K562 (cell line): ENCODE measurements at regions not wholly inside any gene's neighbourhood (a gene's known extent, or its start where the extent isn't known, plus 50 kb on each side); places are given as distances from the start of the nearest gene placed in this dataset.

Source experiments
- ATAC-seq: fragments of 200-7000 bp; cut with Tn5 transposase; 3 replicates; pipeline ENCODE4 v1.9.1; 2020; ENCODE audit warnings: moderate library complexity
- BruUV-seq: library from RNA; stranded (reverse); fragments of 400-500 nt; replicated peaks from 2 replicates; lab custom pipeline; 2021; lab: Mats Ljungman, UMichigan
- CTCF ChIA-PET: fragments of 300-600 bp; formaldehyde crosslinking; extraction: SDS; loops from one replicate; lab custom pipeline; 2021; ENCODE audit warnings: low intra/inter-chr PET ratio; lab: Yijun Ruan, JAX
- POLR2A ChIA-PET: fragments of 300-600, 350-650 bp; sonication (Branson Sonifier 250); formaldehyde crosslinking; extraction: SDS; loops from one replicate; lab custom pipeline; 2021; ENCODE audit warnings: antibody characterized with exemption, inconsistent platforms; lab: Yijun Ruan, JAX
- DNase-seq, 4 experiments: peaks; one replicate each; pipeline versions ENCODE4 v3.0.0 to v3.0.0-alpha.2; 2011 to 2018; ENCODE audit warnings: low spot score in 3 of 4, mixed read lengths in 3 of 4; ENCODE audit errors: extremely low read depth in 1 of 4
- FAIRE-seq: peaks from 2 replicates; lab custom pipeline; 2011; peaks lifted over from hg19 to GRCh38; lab: Jason Lieb, UNC
- H2AFZ ChIP-seq: 2 replicates; pipeline ENCODE4 v1.6.0; 2011; ENCODE audit warnings: low read depth, low read length, control low read depth, inconsistent platforms
- H3K27ac ChIP-seq: fragments of 200-600 bp; 3 replicates; pipeline ENCODE4 v1.8.0; 2011; ENCODE audit warnings: low read depth, mild to moderate bottlenecking, control low read depth, inconsistent platforms, low read length, moderate library complexity, mixed read lengths; ENCODE audit errors: extremely low read depth
- H3K27me3 ChIP-seq, 2 experiments: fragments of 300-600 bp in 1 of 2; 2 replicates in 1 of 2; 3 replicates in 1 of 2; pipeline versions ENCODE4 v1.6.0 to v1.8.0; 2011; ENCODE audit warnings: inconsistent platforms in 2 of 2, low read length in 2 of 2, mild to moderate bottlenecking in 1 of 2, mixed read lengths in 1 of 2, moderate library complexity in 1 of 2; ENCODE audit not compliant: control insufficient read depth in 2 of 2, insufficient read depth in 2 of 2
- H3K36me3 ChIP-seq: fragments of 300-600 bp; 3 replicates; pipeline ENCODE4 v1.8.0; 2011; ENCODE audit warnings: mild to moderate bottlenecking, low read length, inconsistent platforms; ENCODE audit not compliant: control insufficient read depth, insufficient read depth
- H3K4me1 ChIP-seq, 2 experiments: fragments of 200-600 bp in 1 of 2; replicated peaks in 1 of 2; 2 replicates in 1 of 2; 3 replicates in 1 of 2; pipeline versions ENCODE4 v1.5.1 to v1.8.0; 2011; ENCODE audit warnings: inconsistent platforms in 2 of 2, low read length in 2 of 2, mild to moderate bottlenecking in 1 of 2, mixed read lengths in 1 of 2, moderate library complexity in 1 of 2; ENCODE audit not compliant: control insufficient read depth in 2 of 2, insufficient read depth in 2 of 2
- H3K4me2 ChIP-seq: 2 replicates; pipeline ENCODE4 v1.6.1; 2011; ENCODE audit warnings: low read length, control low read depth, inconsistent platforms, mixed read lengths; ENCODE audit not compliant: insufficient read depth
- H3K4me3 ChIP-seq: fragments of 200-600 bp; sonication (generic), shearing (Covaris generic); 2 replicates; pipeline ENCODE4 v1.5.1; 2016; ENCODE audit warnings: control low read depth, inconsistent platforms
- H3K79me2 ChIP-seq: fragments of 200-600 bp; 3 replicates; pipeline ENCODE4 v1.8.0; 2011; ENCODE audit warnings: low read length, inconsistent platforms; ENCODE audit not compliant: control insufficient read depth, insufficient read depth
- H3K9ac ChIP-seq, 2 experiments: 2 replicates each; pipeline versions ENCODE4 v1.6.0 to v1.6.1; 2011; ENCODE audit warnings: low read depth in 2 of 2, low read length in 2 of 2, control low read depth in 1 of 2, inconsistent platforms in 1 of 2, mild to moderate bottlenecking in 1 of 2, mixed read lengths in 1 of 2; ENCODE audit not compliant: insufficient read depth in 1 of 2
- H3K9me1 ChIP-seq: one replicate; pipeline ENCODE4 v1.6.0; 2011; ENCODE audit warnings: inconsistent platforms, mild to moderate bottlenecking, low read length, moderate library complexity; ENCODE audit not compliant: control insufficient read depth, insufficient read depth
- H3K9me3 ChIP-seq: replicated peaks from 2 replicates; pipeline ENCODE4 v1.5.1; 2011; ENCODE audit warnings: low read depth, low read length, inconsistent platforms; ENCODE audit not compliant: control insufficient read depth, insufficient read depth
- H4K20me1 ChIP-seq: replicated peaks from 2 replicates; pipeline ENCODE4 v1.6.1; 2011; ENCODE audit warnings: low read length, inconsistent platforms, mixed read lengths; ENCODE audit not compliant: control insufficient read depth, insufficient read depth
- ARNT ChIP-seq, 2 experiments: fragments of 450-650 bp; IDR thresholded peaks; 2 replicates each; pipeline ENCODE4 v1.6.1; 2016; ENCODE audit warnings: mild to moderate bottlenecking in 1 of 2
- CBX2 ChIP-seq: fragments of 200-600 bp; sonication (generic); IDR thresholded peaks from one replicate; pipeline ENCODE4 v1.6.1; 2012; ENCODE audit warnings: mild to moderate bottlenecking, low read length, inconsistent platforms; ENCODE audit not compliant: insufficient read depth, poor library complexity, severe bottlenecking
- ELK1 ChIP-seq: sonication (generic); formaldehyde crosslinking; IDR thresholded peaks from 2 replicates; pipeline ENCODE4 v1.8.1; 2022; ENCODE audit warnings: missing genetic modification reagents
- EP300 ChIP-seq: IDR thresholded peaks from 2 replicates; pipeline ENCODE4 v1.6.1; 2012; ENCODE audit warnings: low read length, improper control_type of control experiment
- FIP1L1 ChIP-seq: fragments of 200-400 bp; formaldehyde crosslinking; IDR thresholded peaks from 2 replicates; pipeline ENCODE4 v1.6.1; 2018; ENCODE audit warnings: mild to moderate bottlenecking, low read depth, low read length; ENCODE audit not compliant: poor library complexity, severe bottlenecking
- FOXA3 ChIP-seq, 2 experiments: fragments of 450-650 bp in 1 of 2; sonication (generic) in 1 of 2; formaldehyde crosslinking; IDR thresholded peaks in 1 of 2; conservative IDR thresholded peaks in 1 of 2; 2 replicates each; pipeline versions ENCODE4 v1.4.0 to v1.8.0; 2020 to 2022; ENCODE audit warnings: mild to moderate bottlenecking in 2 of 2, missing genetic modification reagents in 1 of 2
- HDAC8 ChIP-seq: fragments of 450-650 bp; IDR thresholded peaks from 2 replicates; pipeline ENCODE4 v1.6.1; 2016; ENCODE audit warnings: mild to moderate bottlenecking, missing genetic modification characterization, moderate library complexity, missing compliant biosample characterization
- MAFK ChIP-seq: IDR thresholded peaks from 2 replicates; pipeline ENCODE4 v1.6.1; 2011; ENCODE audit warnings: low read length, improper control_type of control experiment
- NFE2 ChIP-seq: IDR thresholded peaks from 2 replicates; pipeline ENCODE4 v1.6.1; 2014; ENCODE audit warnings: antibody characterized with exemption, low read depth
- PYGO2 ChIP-seq: fragments of 450-650 bp; IDR thresholded peaks from 2 replicates; pipeline ENCODE4 v1.6.1; 2016; ENCODE audit warnings: mild to moderate bottlenecking, missing genetic modification characterization, moderate library complexity, missing compliant biosample characterization
- RFX5 ChIP-seq: IDR thresholded peaks from 2 replicates; pipeline ENCODE4 v1.6.1; 2011; ENCODE audit warnings: low read depth, mild to moderate bottlenecking, improper control_type of control experiment, low read length
- RNF2 ChIP-seq: sonication (generic); IDR thresholded peaks from 2 replicates; pipeline ENCODE4 v1.6.1; 2016
- RUNX1 ChIP-seq: sonication (generic); IDR thresholded peaks from 2 replicates; pipeline ENCODE4 v1.6.1; 2016; ENCODE audit warnings: antibody characterized with exemption, low read depth
- SMC3 ChIP-seq: conservative IDR thresholded peaks from 2 replicates; pipeline ENCODE4 v1.6.1; 2011; ENCODE audit warnings: low read depth, low read length, improper control_type of control experiment; ENCODE audit not compliant: insufficient read depth
- SUPT5H ChIP-seq: fragments of 450-650 bp; IDR thresholded peaks from 2 replicates; pipeline ENCODE4 v1.6.1; 2016
- WGBS: fragments of 100-300 bp; shearing (Covaris generic); methylation state at CpG from one replicate; pipeline ENCODE4 v1.1.6; 2016; ENCODE audit warnings: low coverage, mixed read lengths; ENCODE audit not compliant: insufficient coverage; ENCODE audit errors: missing lambda C conversion rate; 5-methylcytosine and 5-hydroxymethylcytosine counted together
- in situ Hi-C: fragments of 300-500 bp; cut with MboI; formaldehyde crosslinking; loops from 4 replicates; pipeline ENCODE4 v1.15.0; 2018; ENCODE audit warnings: inconsistent platforms, mixed read lengths
- intact Hi-C: fragments of 100-400 bp; cut with micrococcal nuclease; formaldehyde crosslinking; loops from 2 replicates; pipeline ENCODE4 v1.14.2; 2022
- TF ChIP-seq, protein P1 (sequence below), 2 experiments: fragments of 150-350 bp in 1 of 2; IDR thresholded peaks; 2 replicates each; pipeline ENCODE4 v1.6.1; 2012 to 2016; ENCODE audit warnings: low read depth in 2 of 2, low read length in 2 of 2, mild to moderate bottlenecking in 1 of 2, moderate library complexity in 1 of 2

DNA sequence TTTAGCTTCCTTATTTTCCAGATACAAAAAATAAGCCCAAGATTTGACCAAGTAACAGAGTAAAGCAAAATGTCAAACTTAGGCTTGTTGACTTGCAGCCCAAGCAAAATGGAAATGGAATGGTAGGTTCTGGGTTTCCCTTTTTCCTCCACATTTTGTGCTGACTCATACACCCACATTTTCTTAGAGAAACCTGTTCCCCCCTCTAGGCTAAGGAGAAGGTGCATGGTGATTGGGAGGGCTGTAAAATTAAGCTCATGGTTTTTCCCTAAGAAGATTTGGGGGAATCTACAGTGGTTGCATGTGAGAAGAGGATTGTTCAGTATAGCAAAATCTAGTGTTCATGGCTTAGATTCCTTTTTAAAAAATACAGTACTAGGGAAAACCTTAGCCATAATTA is 127.4 kb downstream of the ARL4A start (continued):
- TF ChIP-seq RFX5 (no peak), RUNX1 (no peak), EP300 (no peak), RNF2 (no peak), SUPT5H (no peak), SMC3 (no peak), PYGO2 (tag) (no peak), FOXA3 (CRISPR knock-in tag; conservative IDR thresholded peaks at IDR 0.05 in 1 of 2, IDR thresholded peaks at IDR 0.05 in 1 of 2) (no peak), MAFK (peak; percentile 75), NFE2 (peak; percentile 93)
- TF ChIP-seq, all 486 proteins: peak for 12

- ChIA-PET POLR2A (no interaction called here), CTCF (no interaction called here)
- H3K27me3 ChIP-seq, result no peaks in the 10 kb centered on the region
- peaks cover 0 to 5% of the 10 kb centered on the region in 2 experiments; a peak in 1 of 5 replicates for H3K4me1 ChIP-seq
- no peak overlapping the region for H3K9ac ChIP-seq
- intact Hi-C loops, result loop anchor here (5.0 kb wide), 1 partner anchor 83 kb away; no protein-coding TSS in a partner anchor
- in situ Hi-C loops, result no loop called here
- BruUV-seq, result no TSS peak
- H3K4me2 ChIP-seq, result no peak overlapping the region
- H3K9me1 ChIP-seq, result no peaks in the 10 kb centered on the region
- no peak for FAIRE-seq
- no peaks in the 10 kb centered on the region for H4K20me1 ChIP-seq
- H3K79me2 ChIP-seq, result no peaks in the 10 kb centered on the region
- 56% methylated on average over 4 of the region's 4 CpGs for WGBS
- 0 out of 2 replicates have a peak, but pooled peaks cover 3% of the 10 kb centered on the region for H3K9me3 ChIP-seq
- H3K4me3 ChIP-seq, result no peak overlapping the region
- no peaks in the 10 kb centered on the region for H3K36me3 ChIP-seq
- peak overlapping the region; percentile 70 for H2AFZ ChIP-seq
- ATAC-seq, result peak; percentile 38
- no peak for DNase-seq
- no peak overlapping the region; the same call in 2 of the 3 replicates for H3K27ac ChIP-seq
- no peak for TF ChIP-seq ELK1 (CRISPR knock-in tag)
- no peak for TF ChIP-seq FIP1L1
- no peak for TF ChIP-seq CBX2
- TF ChIP-seq, protein P1, sequence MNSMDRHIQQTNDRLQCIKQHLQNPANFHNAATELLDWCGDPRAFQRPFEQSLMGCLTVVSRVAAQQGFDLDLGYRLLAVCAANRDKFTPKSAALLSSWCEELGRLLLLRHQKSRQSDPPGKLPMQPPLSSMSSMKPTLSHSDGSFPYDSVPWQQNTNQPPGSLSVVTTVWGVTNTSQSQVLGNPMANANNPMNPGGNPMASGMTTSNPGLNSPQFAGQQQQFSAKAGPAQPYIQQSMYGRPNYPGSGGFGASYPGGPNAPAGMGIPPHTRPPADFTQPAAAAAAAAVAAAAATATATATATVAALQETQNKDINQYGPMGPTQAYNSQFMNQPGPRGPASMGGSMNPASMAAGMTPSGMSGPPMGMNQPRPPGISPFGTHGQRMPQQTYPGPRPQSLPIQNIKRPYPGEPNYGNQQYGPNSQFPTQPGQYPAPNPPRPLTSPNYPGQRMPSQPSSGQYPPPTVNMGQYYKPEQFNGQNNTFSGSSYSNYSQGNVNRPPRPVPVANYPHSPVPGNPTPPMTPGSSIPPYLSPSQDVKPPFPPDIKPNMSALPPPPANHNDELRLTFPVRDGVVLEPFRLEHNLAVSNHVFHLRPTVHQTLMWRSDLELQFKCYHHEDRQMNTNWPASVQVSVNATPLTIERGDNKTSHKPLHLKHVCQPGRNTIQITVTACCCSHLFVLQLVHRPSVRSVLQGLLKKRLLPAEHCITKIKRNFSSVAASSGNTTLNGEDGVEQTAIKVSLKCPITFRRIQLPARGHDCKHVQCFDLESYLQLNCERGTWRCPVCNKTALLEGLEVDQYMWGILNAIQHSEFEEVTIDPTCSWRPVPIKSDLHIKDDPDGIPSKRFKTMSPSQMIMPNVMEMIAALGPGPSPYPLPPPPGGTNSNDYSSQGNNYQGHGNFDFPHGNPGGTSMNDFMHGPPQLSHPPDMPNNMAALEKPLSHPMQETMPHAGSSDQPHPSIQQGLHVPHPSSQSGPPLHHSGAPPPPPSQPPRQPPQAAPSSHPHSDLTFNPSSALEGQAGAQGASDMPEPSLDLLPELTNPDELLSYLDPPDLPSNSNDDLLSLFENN (IDR thresholded peaks at IDR 0.05; ENCODE audit: low read depth in 2 of 2, low read length in 2 of 2), result no peak
- no peak for TF ChIP-seq HDAC8
- no peak for TF ChIP-seq ARNT (IDR thresholded peaks at IDR 0.05)
These were observed 128.0 kb downstream of the ARL4A start for GRCh38 chr7:12815426-12815825.
